MG63 (cell line): ENCODE measurements at regions not wholly inside any gene's neighbourhood (a gene's known extent, or its start where the extent isn't known, plus 50 kb on each side); places are given as distances from the start of the nearest gene placed in this dataset.
A peak's percentile ranks its signal among the peaks of the same experiment; 100 is the strongest.
"Not testable (repeated sequence)": the region's sequence is repeated elsewhere in the genome, so short reads cannot be mapped to it uniquely, and the experiment has no call there.

Source experiments
- DNase-seq: peaks from one replicate; pipeline ENCODE4 v3.0.0-alpha.2; 2020
- H3K27me3 ChIP-seq: fragments of 250-450 bp; sonication (Bioruptor Pico); 2 replicates; pipeline ENCODE4 v1.5.1; 2020; ENCODE audit warnings: mild to moderate bottlenecking, moderate library complexity
- H3K36me3 ChIP-seq: fragments of 250-450 bp; sonication (Bioruptor Pico); 2 replicates; pipeline ENCODE4 v1.5.1; 2020; ENCODE audit warnings: mild to moderate bottlenecking, moderate library complexity
- H3K4me3 ChIP-seq: fragments of 250-450 bp; sonication (Bioruptor Pico); 2 replicates; pipeline ENCODE4 v1.5.1; 2020; ENCODE audit warnings: mild to moderate bottlenecking, moderate library complexity
- H3K9me3 ChIP-seq: fragments of 250-450 bp; sonication (Bioruptor Pico); 2 replicates; pipeline ENCODE4 v1.5.1; 2020; ENCODE audit warnings: mild to moderate bottlenecking, moderate library complexity

DNA sequence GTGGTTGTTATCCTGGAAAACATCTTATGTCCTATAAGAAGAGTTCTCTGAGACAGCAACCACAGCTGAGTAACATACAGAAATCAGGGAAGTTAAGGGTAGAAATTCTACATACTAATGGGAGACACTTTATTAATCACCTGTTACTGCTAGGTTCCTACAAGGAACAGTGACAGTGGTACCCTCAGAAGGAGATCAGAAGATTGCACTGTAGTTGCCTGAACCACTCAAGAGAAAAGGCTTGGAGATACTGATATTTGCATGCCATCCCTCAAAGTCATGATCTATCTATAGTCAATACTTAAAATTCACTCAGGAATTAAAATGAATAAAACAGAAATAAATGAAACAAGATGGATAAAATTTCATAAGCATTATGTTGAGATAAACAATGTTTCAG is 136.0 kb downstream of the LMLN start:
- H3K27me3 ChIP-seq, result peaks cover 47% of the 10 kb centered on the region
- no peaks in the 10 kb centered on the region for H3K9me3 ChIP-seq
- DNase-seq, result no peak

DNA sequence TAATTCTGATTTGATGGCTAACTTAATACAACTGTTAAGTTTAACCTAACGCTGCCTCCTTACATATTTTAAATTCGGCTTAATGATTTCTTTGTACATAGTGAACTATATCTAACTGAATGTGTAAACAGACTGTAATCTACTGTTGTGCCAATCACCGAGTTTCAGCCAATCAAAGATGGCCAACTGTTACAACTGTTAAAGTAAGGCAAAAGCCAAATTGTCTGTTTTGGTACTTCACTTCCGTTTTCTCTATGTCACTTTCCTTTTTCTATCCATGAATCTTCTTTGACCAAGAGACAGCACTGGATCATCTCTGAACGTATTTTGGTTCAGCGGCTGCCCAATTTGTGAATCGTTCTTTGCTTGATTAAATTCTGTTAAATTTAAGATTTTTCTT is 137.0 kb downstream of the LMLN start:
- no peaks in the 10 kb centered on the region for H3K9me3 ChIP-seq
- DNase-seq, result no peak
- H3K36me3 ChIP-seq, result no peaks in the 10 kb centered on the region

More for the DNA sequence above, 136.0 kb downstream of the LMLN start:
- no peak overlapping the region for H3K4me3 ChIP-seq
- H3K36me3 ChIP-seq, result no peaks in the 10 kb centered on the region

DNA sequence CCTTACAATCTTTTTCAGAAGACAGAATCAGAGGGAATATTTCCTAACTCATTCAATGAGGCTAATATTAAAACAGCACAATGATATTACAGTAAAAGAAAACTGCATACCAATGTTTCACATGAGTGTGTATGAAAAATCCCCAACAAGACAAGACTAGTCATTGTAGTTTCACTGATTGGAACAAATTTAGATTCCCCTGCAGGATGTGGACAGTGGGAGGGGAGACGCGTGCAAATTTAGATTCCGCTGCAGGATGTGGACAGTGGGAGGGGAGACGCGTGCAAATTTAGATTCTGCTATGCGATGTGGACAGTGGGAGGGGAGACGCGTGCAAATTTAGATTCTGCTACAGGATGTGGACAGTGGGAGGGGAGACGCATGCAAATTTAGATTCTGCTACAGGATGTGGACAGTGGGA is 138.7 kb downstream of the LMLN start:
- not testable (repeated sequence) for H3K4me3 ChIP-seq, H3K36me3 ChIP-seq, H3K9me3 ChIP-seq
- H3K27me3 ChIP-seq, result peaks cover 30% of the 10 kb centered on the region
- peak; percentile 43 for DNase-seq

More for the DNA sequence above, 137.0 kb downstream of the LMLN start:
- Histone ChIP-seq H3K27me3 (peaks cover 44% of the 10 kb centered on the region), H3K4me3 (no peak overlapping the region)

DNA sequence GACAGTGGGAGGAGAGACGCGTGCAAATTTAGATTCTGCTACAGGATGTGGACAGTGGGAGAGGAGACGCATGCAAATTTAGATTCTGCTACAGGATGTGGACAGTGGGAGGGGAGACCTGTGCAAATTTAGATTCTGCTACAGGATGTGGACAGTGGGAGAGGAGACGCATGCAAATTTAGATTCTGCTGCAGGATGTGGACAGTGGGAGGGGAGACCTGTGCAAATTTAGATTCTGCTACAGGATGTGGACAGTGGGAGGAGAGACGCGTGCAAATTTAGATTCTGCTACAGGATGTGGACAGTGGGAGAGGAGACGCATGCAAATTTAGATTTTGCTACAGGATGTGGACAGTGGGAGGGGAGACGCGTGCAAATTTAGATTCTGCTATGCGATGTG is 143.1 kb downstream of the LMLN start:
- H3K9me3 ChIP-seq, H3K27me3 ChIP-seq, H3K4me3 ChIP-seq, DNase-seq, H3K36me3 ChIP-seq: not testable (repeated sequence)

DNA sequence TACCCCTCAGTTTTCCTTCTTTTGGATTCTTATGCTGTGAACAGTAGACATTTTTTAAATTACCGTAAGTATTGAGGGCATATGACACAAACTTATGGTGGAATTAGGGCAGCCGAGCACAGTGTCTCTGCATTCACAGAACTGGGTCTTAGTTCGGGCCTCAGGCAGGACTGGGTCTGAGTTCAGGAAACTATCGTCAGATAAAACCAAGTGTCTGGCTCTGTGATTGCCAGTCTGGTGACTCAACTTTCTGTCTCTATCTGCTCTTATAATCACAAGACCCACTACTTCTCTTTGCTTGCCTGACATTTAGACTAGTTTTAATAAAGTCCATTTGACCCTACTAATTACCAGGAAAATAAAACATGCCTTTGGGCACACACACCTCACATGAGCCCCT is 146.2 kb downstream of the LMLN start:
- H3K4me3 ChIP-seq, result no peak overlapping the region
- no peak for DNase-seq
- no peaks in the 10 kb centered on the region for H3K36me3 ChIP-seq
- no peaks in the 10 kb centered on the region for H3K9me3 ChIP-seq
- peaks cover 17% of the 10 kb centered on the region for H3K27me3 ChIP-seq

DNA sequence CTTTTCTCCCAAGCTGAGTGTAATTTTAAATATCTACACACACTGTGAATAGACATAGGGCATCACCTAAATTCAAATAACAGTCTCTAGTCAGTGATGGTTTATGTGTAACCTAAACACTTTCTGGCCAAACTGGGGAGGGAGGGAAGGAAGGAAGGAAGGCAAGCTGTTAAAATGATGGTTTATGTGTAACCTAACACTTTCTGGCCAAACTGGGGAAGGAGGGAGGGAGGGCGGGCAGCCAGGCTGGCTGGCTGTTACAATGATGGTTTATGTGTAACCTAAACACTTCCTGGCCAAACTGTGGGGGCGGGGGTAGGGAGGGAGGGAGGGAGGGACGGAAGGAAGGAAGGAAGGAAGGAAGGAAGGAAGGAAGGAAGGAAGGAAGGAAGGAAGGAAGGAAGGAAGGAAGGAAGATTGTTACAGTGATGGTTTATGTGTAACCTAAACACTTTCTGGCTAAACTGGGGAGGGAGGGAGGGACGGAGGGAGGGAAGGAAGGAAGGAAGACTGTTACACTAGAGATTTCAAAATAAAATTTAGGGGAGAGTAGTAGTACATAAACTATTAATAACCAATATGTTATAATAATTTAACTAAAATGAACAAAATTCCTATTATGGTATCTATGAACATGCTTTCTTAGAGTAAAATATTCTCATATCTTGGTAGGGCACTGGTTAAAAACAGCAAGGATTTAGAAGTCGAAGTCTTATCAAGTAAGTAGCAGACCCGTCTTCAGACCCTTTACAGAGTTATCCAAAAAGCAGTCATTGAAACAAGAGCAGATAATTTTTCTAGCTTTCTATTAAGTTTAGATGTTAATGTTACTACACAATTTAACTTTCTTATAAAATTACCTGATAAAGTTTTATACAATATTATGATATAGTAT is 148.1 kb downstream of the LMLN start:
- Histone ChIP-seq H3K9me3 (no peaks in the 10 kb centered on the region), H3K27me3 (peaks cover 27% of the 10 kb centered on the region), H3K36me3 (no peaks in the 10 kb centered on the region), H3K4me3 (no peak overlapping the region)
- DNase-seq, result peak; percentile 60

DNA sequence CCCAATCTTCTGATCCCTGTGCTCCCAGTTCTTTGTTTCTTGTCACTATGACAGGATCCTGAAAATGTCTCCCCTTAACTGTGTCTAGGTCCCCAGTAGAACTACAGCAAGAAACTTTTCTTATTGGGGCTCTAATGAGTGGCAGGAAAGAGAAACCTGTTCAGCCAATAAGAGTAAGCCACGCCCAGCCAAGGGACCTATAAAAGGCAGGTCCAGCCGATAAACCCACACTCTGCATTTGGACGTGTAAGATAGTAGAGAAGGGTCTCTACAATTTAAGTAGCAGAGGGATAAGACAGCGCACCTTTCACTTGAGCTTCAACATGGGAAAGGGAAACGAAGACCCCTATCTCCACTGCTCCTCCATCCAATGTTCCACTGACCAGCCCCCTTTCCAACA is 149.9 kb downstream of the LMLN start:
- H3K4me3 ChIP-seq, result no peak overlapping the region
- H3K9me3 ChIP-seq, result no peaks in the 10 kb centered on the region
- DNase-seq, result no peak
- H3K36me3 ChIP-seq, result no peaks in the 10 kb centered on the region
- peaks cover 32% of the 10 kb centered on the region for H3K27me3 ChIP-seq

DNA sequence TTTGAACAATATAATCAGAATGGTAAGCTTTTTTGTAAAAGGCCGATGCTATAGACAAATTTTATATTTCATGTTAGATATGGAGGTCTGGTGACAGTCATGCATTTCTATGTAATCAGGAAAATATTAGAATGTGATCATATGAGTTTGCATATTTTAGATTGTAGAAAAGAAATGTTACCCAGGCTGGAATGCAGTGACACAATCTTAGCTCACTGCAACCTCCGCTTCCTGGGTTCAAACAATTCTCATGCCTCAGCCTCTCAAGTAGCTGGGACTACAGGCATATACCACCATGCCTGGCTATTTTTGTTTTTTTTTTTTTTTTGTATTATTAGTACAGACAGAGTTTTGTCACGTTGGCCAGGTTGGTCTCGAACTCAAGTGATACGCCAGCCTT is 152.0 kb downstream of the LMLN start:
- H3K9me3 ChIP-seq, result no peaks in the 10 kb centered on the region
- peaks cover 26% of the 10 kb centered on the region for H3K27me3 ChIP-seq
- H3K36me3 ChIP-seq, result no peaks in the 10 kb centered on the region
- no peak overlapping the region for H3K4me3 ChIP-seq
- no peak for DNase-seq

DNA sequence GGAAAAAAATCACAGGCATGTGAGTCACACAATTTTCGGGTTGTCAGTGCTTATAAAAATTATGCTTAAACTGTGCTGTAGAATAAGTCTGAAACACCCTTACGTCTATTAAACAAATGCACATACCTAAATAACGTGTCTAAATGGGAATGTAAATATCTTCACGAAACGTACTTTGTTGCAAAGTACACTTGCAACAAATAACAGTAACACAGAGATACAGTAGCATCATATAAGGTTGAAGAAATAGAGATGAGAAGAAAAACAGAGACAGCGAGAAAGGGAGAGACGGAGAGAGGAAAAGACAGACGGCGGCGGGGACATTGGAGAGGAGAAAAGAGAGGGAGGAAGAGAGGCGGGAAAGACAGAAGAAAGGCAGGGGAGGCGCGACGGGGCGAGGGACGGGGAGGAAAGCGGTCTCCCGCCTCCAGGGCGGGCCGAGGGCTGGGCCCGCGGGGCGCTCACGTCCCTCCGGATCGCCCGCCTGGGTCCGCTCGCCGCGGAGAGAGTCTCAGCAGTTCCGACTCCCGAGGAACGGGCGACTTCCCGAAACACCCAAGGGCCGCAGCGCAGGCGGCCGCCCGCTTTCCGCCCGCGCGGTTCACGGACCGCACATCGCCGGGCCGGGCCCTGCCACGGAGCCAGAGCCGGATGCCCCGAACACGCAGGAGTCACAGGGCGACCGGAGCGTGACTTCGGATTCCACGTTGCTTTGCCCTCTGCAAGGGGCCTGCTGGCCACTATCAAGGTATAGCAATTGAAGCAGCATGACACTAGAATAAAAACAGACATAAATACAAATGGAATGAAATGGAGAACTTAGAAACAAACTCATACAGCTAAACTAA is 153.4 kb downstream of the LMLN start:
- no peak for DNase-seq
- no peak overlapping the region for H3K4me3 ChIP-seq
- H3K27me3 ChIP-seq, result peaks cover 26% of the 10 kb centered on the region
- H3K9me3 ChIP-seq, result no peaks in the 10 kb centered on the region
- H3K36me3 ChIP-seq, result no peaks in the 10 kb centered on the region

DNA sequence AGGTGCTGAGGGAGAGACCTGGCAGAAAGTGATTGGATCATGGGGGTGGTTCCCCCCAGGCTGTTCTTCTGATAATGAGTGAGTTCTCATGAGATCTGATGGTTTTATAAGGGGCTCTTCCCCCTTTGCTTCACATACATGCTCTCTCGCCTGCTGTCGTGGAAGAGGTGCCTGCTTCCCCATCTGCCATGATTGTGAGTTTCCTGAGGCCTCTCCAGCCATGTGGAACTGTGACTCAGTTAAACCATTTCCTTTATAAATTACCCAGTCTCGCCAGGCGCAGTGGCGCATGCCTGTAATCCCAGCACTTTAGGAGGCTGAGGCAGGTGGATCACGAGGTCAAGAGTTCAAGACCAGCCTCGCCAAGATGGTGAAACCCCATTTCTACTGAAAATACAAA is 154.5 kb downstream of the LMLN start:
- peaks cover 19% of the 10 kb centered on the region for H3K27me3 ChIP-seq
- H3K9me3 ChIP-seq, DNase-seq, H3K36me3 ChIP-seq, H3K4me3 ChIP-seq: not testable (repeated sequence)

DNA sequence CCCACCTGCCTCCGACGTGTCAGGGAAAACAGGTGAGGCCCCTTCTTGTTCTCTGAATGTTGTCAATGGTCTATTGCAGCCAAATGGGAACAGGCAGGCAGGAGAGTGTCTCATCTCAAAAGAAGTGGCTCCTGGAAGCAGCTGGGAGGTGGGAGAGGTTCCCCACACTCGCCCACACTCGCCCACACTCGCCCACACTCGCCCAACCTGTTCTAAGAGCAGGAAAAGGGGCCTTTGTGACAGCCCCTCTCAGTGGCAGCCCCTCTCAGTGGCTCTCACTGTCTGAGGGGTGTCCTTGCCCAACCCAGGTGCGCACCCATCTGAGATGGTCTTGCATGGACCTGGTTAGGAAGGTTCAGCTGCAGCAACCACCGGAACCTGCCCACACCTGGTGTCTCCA is 162.2 kb downstream of the LMLN start:
- H3K4me3 ChIP-seq, DNase-seq, H3K36me3 ChIP-seq, H3K9me3 ChIP-seq: not testable (repeated sequence)
- H3K27me3 ChIP-seq, result peaks cover 12% of the 10 kb centered on the region

DNA sequence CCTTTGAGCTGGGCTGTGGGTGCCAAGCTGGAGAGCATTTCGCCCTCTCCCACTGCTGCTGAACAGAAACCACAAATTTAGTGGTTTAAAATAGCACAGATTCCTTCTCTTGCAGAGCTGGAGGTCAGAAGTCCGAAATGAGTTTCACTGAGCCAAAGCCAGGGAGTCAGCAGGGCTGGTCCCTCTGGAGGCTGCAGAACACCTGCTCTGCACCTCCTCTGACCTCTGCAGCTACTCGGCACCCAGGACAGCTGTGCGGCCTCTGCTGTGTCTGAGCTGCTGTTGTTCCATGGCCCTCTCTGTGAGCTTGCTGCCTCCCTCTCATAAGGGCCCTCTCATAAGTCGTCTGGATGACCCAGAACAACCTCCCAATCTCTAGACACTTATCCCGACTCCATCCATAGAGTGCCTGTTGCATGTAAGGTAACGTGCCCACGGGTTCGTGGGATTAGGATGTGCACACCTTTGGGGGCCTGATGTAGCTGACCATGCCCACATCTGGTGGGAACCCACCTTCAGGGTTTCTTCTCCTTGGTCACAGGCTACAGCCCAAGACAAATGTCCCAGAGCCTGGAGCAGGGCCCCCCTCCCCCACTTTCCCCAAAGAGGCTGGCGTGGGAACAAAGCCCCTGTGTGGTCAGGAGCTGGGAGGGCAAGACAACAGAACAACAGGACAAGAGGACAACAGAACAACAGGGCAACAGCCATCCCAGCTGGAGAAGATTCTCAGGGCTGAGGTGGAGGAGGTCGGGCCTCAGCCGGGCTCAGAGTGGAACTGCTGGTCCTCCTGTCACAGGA is 177.2 kb downstream of the LMLN start:
- not testable (repeated sequence) for DNase-seq, H3K4me3 ChIP-seq, H3K36me3 ChIP-seq, H3K27me3 ChIP-seq, H3K9me3 ChIP-seq

DNA sequence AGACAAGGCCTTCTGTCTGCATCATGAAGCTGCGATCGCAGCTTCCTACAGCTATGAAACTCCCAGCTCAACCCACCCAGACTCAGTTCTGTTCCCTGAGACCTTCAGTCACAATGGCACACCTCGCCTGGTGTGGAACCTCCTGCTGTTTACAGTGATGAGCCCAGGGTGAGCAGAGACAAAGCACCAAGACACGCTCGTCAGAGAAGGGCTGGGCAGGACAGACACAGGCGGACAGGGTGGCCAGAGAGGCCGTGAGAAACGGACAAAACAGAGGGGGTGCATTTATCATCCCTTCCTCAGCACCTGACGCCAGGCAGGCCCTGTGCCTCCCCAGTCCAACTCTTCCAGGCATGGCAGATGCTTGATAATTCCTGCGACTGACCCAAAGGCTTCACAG is 178.2 kb downstream of the LMLN start:
- not testable (repeated sequence) for DNase-seq, H3K27me3 ChIP-seq, H3K36me3 ChIP-seq, H3K4me3 ChIP-seq, H3K9me3 ChIP-seq

DNA sequence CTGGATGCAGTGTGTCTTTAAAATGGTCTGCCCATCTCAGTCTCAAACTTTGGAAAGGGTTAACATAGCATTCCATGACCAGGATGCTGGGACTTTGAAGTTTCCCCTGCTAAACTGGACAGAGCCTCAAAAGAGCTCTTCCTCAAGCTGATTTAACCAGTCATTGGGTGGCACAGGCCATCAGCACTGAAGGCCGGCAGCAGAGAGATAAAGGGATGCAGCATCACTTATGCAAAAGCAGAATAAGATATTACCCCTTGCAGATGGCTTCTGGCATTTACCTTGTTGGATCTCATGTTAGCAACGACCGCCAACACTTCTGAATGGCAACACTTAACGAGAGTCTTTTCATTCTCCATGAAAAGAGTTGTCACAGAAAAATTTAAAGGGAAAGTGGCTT is 179.0 kb downstream of the LMLN start:
- not testable (repeated sequence) for H3K4me3 ChIP-seq, H3K27me3 ChIP-seq, H3K36me3 ChIP-seq, DNase-seq, H3K9me3 ChIP-seq

DNA sequence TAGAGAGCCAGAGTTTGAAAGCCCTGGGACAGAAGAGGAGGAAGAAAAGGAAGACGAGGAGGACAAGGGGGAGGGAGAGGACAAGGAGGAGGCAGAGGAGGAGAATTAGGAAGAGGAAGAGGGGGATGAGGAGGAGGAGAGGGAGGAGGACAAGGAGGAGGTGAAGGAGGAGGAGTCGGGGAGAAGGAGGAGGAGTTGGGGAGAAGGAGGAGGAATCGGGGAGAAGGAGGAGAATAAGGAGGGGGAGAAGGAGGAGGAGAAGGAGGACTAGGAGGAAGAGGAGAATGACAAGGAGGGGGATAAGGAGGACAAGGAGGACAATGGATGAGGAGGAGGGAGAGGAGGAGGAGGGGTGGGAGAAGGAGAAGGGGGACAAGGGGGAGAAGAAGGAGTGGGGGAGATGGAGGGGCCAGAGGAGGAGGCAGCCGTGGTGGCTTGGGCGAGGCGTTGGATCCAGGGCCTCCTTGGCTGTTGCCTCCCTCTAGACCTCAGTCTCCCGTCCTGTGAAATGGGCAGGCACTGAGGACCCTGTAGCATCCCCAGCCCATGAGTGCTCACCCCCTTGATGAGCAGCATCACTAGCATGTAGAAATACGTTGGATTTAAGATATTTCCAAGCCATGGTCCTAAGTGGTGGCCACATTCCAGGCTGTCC is 179.6 kb downstream of the LMLN start:
- not testable (repeated sequence) for H3K4me3 ChIP-seq, H3K9me3 ChIP-seq, H3K27me3 ChIP-seq, H3K36me3 ChIP-seq, DNase-seq

DNA sequence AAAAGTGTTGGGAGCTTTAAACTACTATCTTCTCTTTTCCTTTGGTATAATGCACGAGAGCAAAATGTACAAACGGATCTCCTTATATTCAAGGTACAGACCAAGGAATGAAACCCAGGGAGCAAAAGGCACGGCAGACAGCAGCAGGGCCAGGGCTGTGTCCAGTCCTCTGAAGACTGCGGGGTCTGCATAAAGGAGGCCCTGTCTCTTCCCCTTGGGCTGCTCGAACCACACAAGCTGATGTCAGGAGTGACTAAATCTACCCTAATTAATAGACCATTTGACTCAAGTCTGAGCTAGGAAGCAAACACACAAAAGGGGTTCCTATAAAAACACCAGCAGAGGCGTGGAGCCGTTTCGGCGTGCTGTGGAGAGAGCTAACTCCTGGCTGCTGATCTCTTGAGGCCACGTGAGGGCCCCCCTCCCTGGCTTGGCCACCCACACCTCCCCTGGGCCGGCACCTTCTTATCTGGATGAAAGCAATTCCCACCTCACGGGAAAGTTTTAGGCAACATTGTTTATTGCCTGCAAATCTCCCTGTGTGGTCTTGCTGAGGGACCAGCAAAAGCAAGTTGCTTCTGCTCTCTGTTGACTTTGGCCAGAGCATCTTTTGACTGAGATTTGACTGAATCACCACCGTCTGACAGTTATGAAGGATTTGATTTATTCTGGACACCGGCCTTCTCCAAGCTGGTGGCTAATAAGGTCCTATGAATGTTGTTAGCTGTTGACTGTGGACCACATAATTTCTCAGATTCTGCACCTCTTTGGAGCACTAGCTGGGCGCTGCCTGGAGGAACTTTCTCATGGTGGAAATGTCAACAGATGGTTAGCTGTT is 183.5 kb downstream of the LMLN start:
- not testable (repeated sequence) for H3K9me3 ChIP-seq, H3K27me3 ChIP-seq, DNase-seq

More for the DNA sequence above, 183.5 kb downstream of the LMLN start:
- not testable (repeated sequence) for H3K4me3 ChIP-seq, H3K36me3 ChIP-seq
